Naive thymus-derived CD4-positive, alpha-beta T cell (primary cell): ENCODE measurements at regions not wholly inside any gene's neighbourhood (a gene's known extent, or its start where the extent isn't known, plus 50 kb on each side); places are given as distances from the start of the nearest gene placed in this dataset.

Experiments
- ATAC-seq: fragments of 150-1000 bp; cut with Tn5 transposase; 2 replicates; pipeline ENCODE4 v1.10.0; 2021; ENCODE audit warnings: mild to moderate bottlenecking, moderate library complexity
- CTCF ChIA-PET: fragments of 350-600 bp; sonication (Branson Sonifier 250); formaldehyde crosslinking; loops from one replicate; lab custom pipeline; 2021; ENCODE audit warnings: antibody characterized with exemption; lab: Charles Lee
- POLR2A ChIA-PET: fragments of 350-600 bp; sonication (Branson Sonifier 250); formaldehyde crosslinking; loops from one replicate; lab custom pipeline; 2021; ENCODE audit warnings: antibody characterized with exemption, inconsistent platforms; lab: Charles Lee
- DNase-seq, 9 donors: peaks; one replicate each; pipeline versions ENCODE4 v3.0.0 to v3.0.0-alpha.2; 2020 to 2022; ENCODE audit warnings: mixed read lengths in 1 of 9
- H3K27ac ChIP-seq: one replicate; pipeline ENCODE4 v1.7.0; 2013; ENCODE audit warnings: mild to moderate bottlenecking, low read depth, low read length, moderate library complexity
- H3K27me3 ChIP-seq, 2 donors: one replicate each; pipeline ENCODE4 v1.7.0; 2013; ENCODE audit warnings: low read length in 2 of 2, mild to moderate bottlenecking in 2 of 2, moderate library complexity in 2 of 2; ENCODE audit not compliant: control insufficient read depth in 2 of 2, insufficient read depth in 2 of 2
- H3K36me3 ChIP-seq, 3 experiments: 1 replicate in 2 of 3; 2 replicates in 1 of 3; pipeline ENCODE4 v1.7.0; 2013; ENCODE audit warnings: low read length in 3 of 3, mild to moderate bottlenecking in 3 of 3, moderate library complexity in 1 of 3; ENCODE audit not compliant: insufficient read depth in 3 of 3, control insufficient read depth in 2 of 3
- H3K4me1 ChIP-seq, 2 donors: one replicate each; pipeline ENCODE4 v1.7.0; 2013; ENCODE audit warnings: low read length in 2 of 2, mild to moderate bottlenecking in 2 of 2, moderate library complexity in 1 of 2; ENCODE audit not compliant: control insufficient read depth in 2 of 2, insufficient read depth in 2 of 2
- H3K4me3 ChIP-seq: 2 replicates; pipeline ENCODE4 v1.7.0; 2013; ENCODE audit warnings: mild to moderate bottlenecking, low read length
- H3K9me3 ChIP-seq, 3 experiments: 1 replicate in 2 of 3; 2 replicates in 1 of 3; pipeline ENCODE4 v1.7.0; 2013; ENCODE audit warnings: low read length in 3 of 3; ENCODE audit not compliant: control insufficient read depth in 2 of 3
- H3K27ac Mint-ChIP-seq, 9 donors: one replicate each; pipeline ENCODE4 v1.8.0; 2020 to 2022; ENCODE audit warnings: mixed read lengths in 9 of 9, mild to moderate bottlenecking in 8 of 9, moderate library complexity in 5 of 9, inconsistent platforms in 2 of 9
- H3K27me3 Mint-ChIP-seq, 5 donors: one replicate each; pipeline ENCODE4 v1.8.0; 2021 to 2022; ENCODE audit warnings: mixed read lengths in 5 of 5, mild to moderate bottlenecking in 1 of 5
- H3K36me3 Mint-ChIP-seq, 5 donors: one replicate each; pipeline ENCODE4 v1.8.0; 2020 to 2022; ENCODE audit warnings: mixed read lengths in 5 of 5, mild to moderate bottlenecking in 3 of 5, inconsistent platforms in 1 of 5
- H3K4me1 Mint-ChIP-seq, 7 donors: one replicate each; pipeline ENCODE4 v1.8.0; 2020 to 2022; ENCODE audit warnings: mixed read lengths in 7 of 7, mild to moderate bottlenecking in 3 of 7, inconsistent platforms in 1 of 7
- H3K4me3 Mint-ChIP-seq, 10 donors: one replicate each; pipeline ENCODE4 v1.8.0; 2020 to 2022; ENCODE audit warnings: mild to moderate bottlenecking in 10 of 10, mixed read lengths in 10 of 10, moderate library complexity in 6 of 10, inconsistent platforms in 2 of 10
- H3K9me3 Mint-ChIP-seq, 11 donors: one replicate each; pipeline ENCODE4 v1.8.0; 2020 to 2022; ENCODE audit warnings: mixed read lengths in 11 of 11, mild to moderate bottlenecking in 4 of 11, inconsistent platforms in 1 of 11, moderate library complexity in 1 of 11
- intact Hi-C, 2 donors: fragments of 100-400 bp; cut with micrococcal nuclease; formaldehyde crosslinking; loops; one replicate each; pipeline ENCODE4 v1.15.1; 2023

- H3K9me3 Mint-ChIP-seq = peaks cover 3 to 29% (median 7%) of the 10 kb centered on the region in 11 donors
- Histone ChIP-seq H3K9me3 (peaks cover 0 to under 1% (median 0%) of the 10 kb centered on the region in 3 experiments), H3K4me1 (no peaks in the 10 kb centered on the region), H3K36me3 (no peaks in the 10 kb centered on the region), H3K27me3 (no peaks in the 10 kb centered on the region), H3K4me3 (no peak overlapping the region), H3K27ac (no peak overlapping the region)
- no peaks in the 10 kb centered on the region for H3K27me3 Mint-ChIP-seq
- DNase-seq = no peak
- no peak overlapping the region for H3K4me3 Mint-ChIP-seq
- CTCF ChIA-PET = no interaction called here
- POLR2A ChIA-PET = no interaction called here
- no peaks in the 10 kb centered on the region for H3K4me1 Mint-ChIP-seq
- intact Hi-C loops = no loop called here
- no peak overlapping the region for H3K27ac Mint-ChIP-seq
- H3K36me3 Mint-ChIP-seq = no peaks in the 10 kb centered on the region
- no peak for ATAC-seq
Observed at GRCh38 chr9:25864509-25864908, 186.3 kb upstream of the TUSC1 start.

GRCh38 chr9:25861421-25861820 is 183.2 kb upstream of the TUSC1 start:
- Mint-ChIP-seq H3K36me3 (no peaks in the 10 kb centered on the region), H3K27ac (no peak overlapping the region), H3K4me1 (no peaks in the 10 kb centered on the region), H3K4me3 (no peak overlapping the region), H3K27me3 (no peaks in the 10 kb centered on the region), H3K9me3 (peaks cover 0 to 32% (median 7%) of the 10 kb centered on the region in 11 donors)
- DNase-seq = no peak
- POLR2A ChIA-PET = no interaction called here
- no peaks in the 10 kb centered on the region for H3K36me3 ChIP-seq
- no peak overlapping the region for H3K27ac ChIP-seq
- intact Hi-C loops = no loop called here
- no peaks in the 10 kb centered on the region for H3K4me1 ChIP-seq
- no peak for ATAC-seq
- CTCF ChIA-PET = no interaction called here
- H3K27me3 ChIP-seq = no peaks in the 10 kb centered on the region
- H3K9me3 ChIP-seq = no peaks in the 10 kb centered on the region
- no peak overlapping the region for H3K4me3 ChIP-seq

GRCh38 chr9:25857147-25857546 is 178.9 kb upstream of the TUSC1 start:
- Histone ChIP-seq H3K9me3 (no peaks in the 10 kb centered on the region), H3K27ac (no peak overlapping the region), H3K4me1 (no peaks in the 10 kb centered on the region), H3K36me3 (no peaks in the 10 kb centered on the region), H3K4me3 (no peak overlapping the region), H3K27me3 (no peaks in the 10 kb centered on the region)
- Mint-ChIP-seq H3K9me3 (peaks cover 2 to 24% (median 12%) of the 10 kb centered on the region in 11 donors), H3K4me3 (no peak overlapping the region), H3K27me3 (no peaks in the 10 kb centered on the region), H3K4me1 (no peaks in the 10 kb centered on the region), H3K36me3 (no peaks in the 10 kb centered on the region), H3K27ac (no peak overlapping the region)
- ChIA-PET POLR2A (no interaction called here), CTCF (no interaction called here)
- intact Hi-C loops = no loop called here
- no peak for ATAC-seq
- no peak for DNase-seq

- Mint-ChIP-seq H3K9me3 (peaks cover 0 to 31% (median 15%) of the 10 kb centered on the region in 11 donors), H3K36me3 (no peaks in the 10 kb centered on the region), H3K4me3 (no peak overlapping the region), H3K27me3 (no peaks in the 10 kb centered on the region), H3K27ac (no peak overlapping the region), H3K4me1 (no peaks in the 10 kb centered on the region)
- CTCF ChIA-PET = no interaction called here
- no peak overlapping the region for H3K27ac ChIP-seq
- no peak overlapping the region for H3K4me3 ChIP-seq
- DNase-seq = no peak
- POLR2A ChIA-PET = no interaction called here
- intact Hi-C loops = no loop called here
- no peaks in the 10 kb centered on the region for H3K4me1 ChIP-seq
- no peaks in the 10 kb centered on the region for H3K36me3 ChIP-seq
- H3K9me3 ChIP-seq = peaks cover 0 to 7% (median 0%) of the 10 kb centered on the region in 3 experiments
- H3K27me3 ChIP-seq = no peaks in the 10 kb centered on the region
- no peak for ATAC-seq
Observed at GRCh38 chr9:25850803-25851202, 172.6 kb upstream of the TUSC1 start.

- POLR2A ChIA-PET = no interaction called here
- no peak overlapping the region for H3K4me3 ChIP-seq
- no peak for ATAC-seq
Observed at GRCh38 chr9:25845867-25846266, 167.6 kb upstream of the TUSC1 start.

GRCh38 chr9:25830381-25830780 is 152.1 kb upstream of the TUSC1 start:
- H3K4me1 Mint-ChIP-seq = no peaks in the 10 kb centered on the region
- intact Hi-C loops = no loop called here

More at GRCh38 chr9:25845867-25846266, 167.6 kb upstream of the TUSC1 start:
- H3K4me3 Mint-ChIP-seq = no peak overlapping the region
- H3K4me1 Mint-ChIP-seq = no peaks in the 10 kb centered on the region
- Histone ChIP-seq H3K9me3 (peaks cover 0 to 18% (median 0%) of the 10 kb centered on the region in 3 experiments), H3K4me1 (no peaks in the 10 kb centered on the region), H3K27me3 (no peaks in the 10 kb centered on the region), H3K27ac (no peak overlapping the region), H3K36me3 (no peaks in the 10 kb centered on the region)
- peaks cover 0 to 23% (median 5%) of the 10 kb centered on the region in 11 donors for H3K9me3 Mint-ChIP-seq
- no peaks in the 10 kb centered on the region for H3K27me3 Mint-ChIP-seq
- no peak for DNase-seq
- intact Hi-C loops = loop anchor here in 1 of 2 donors (10.0 kb wide), 1 partner anchor 61 kb away; no protein-coding TSS in a partner anchor
- H3K36me3 Mint-ChIP-seq = no peaks in the 10 kb centered on the region
- no peak overlapping the region for H3K27ac Mint-ChIP-seq
- CTCF ChIA-PET = no interaction called here

GRCh38 chr9:25827626-25828025 is 149.4 kb upstream of the TUSC1 start:
- Mint-ChIP-seq H3K9me3 (peaks cover 4 to 75% (median 27%) of the 10 kb centered on the region in 11 donors), H3K4me1 (no peaks in the 10 kb centered on the region), H3K4me3 (no peak overlapping the region), H3K27me3 (no peaks in the 10 kb centered on the region), H3K27ac (no peak overlapping the region), H3K36me3 (no peaks in the 10 kb centered on the region)
- no peak overlapping the region for H3K4me3 ChIP-seq
- H3K9me3 ChIP-seq = peaks cover 0 to 6% (median 0%) of the 10 kb centered on the region in 3 experiments
- CTCF ChIA-PET = no interaction called here
- DNase-seq (no peak), ATAC-seq (no peak)
- intact Hi-C loops = no loop called here
- H3K4me1 ChIP-seq = no peaks in the 10 kb centered on the region
- H3K27ac ChIP-seq = no peak overlapping the region
- POLR2A ChIA-PET = no interaction called here
- H3K36me3 ChIP-seq = no peaks in the 10 kb centered on the region
- H3K27me3 ChIP-seq = no peaks in the 10 kb centered on the region

More at GRCh38 chr9:25830381-25830780, 152.1 kb upstream of the TUSC1 start:
- no peaks in the 10 kb centered on the region for H3K36me3 Mint-ChIP-seq
- ATAC-seq (no peak), DNase-seq (no peak)
- H3K27ac ChIP-seq = no peak overlapping the region
- H3K9me3 Mint-ChIP-seq = peaks cover 4 to 61% (median 19%) of the 10 kb centered on the region in 11 donors
- no peak overlapping the region for H3K27ac Mint-ChIP-seq
- H3K27me3 Mint-ChIP-seq = no peaks in the 10 kb centered on the region
- H3K4me3 Mint-ChIP-seq = no peak overlapping the region
- no peaks in the 10 kb centered on the region for H3K27me3 ChIP-seq
- POLR2A ChIA-PET = no interaction called here
- no peak overlapping the region for H3K4me3 ChIP-seq
- no peaks in the 10 kb centered on the region for H3K36me3 ChIP-seq
- CTCF ChIA-PET = no interaction called here
- peaks cover 0 to 6% (median 0%) of the 10 kb centered on the region in 3 experiments for H3K9me3 ChIP-seq
- no peaks in the 10 kb centered on the region for H3K4me1 ChIP-seq
